ENCODE measurements at regions not wholly inside any gene's neighbourhood (a gene's known extent, or its start where the extent isn't known, plus 50 kb on each side); places are given as distances from the start of the nearest gene placed in this dataset.

DNA sequence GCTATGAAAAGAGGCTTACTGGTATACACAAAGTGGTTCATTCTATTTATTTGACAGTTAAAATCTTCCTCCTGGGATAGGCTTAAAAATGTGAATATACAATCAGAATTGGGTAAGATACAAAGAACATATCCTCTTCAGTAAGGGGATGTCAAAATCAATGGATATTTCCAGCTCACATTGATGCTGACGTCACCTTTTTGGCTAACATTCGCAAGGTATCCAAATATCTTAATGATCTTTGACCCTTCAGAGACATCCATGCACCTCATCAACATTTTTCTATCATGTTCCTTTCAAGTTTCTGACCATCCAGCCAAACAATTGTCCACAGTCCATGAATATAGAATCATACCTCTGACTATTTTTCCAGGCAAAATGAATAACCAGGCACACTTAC, 697.3 kb downstream of the NR2F2 start:
- TF ChIP-seq CTCF (IDR thresholded peaks at IDR 0.05) (no peak), POLR2A (IDR thresholded peaks at IDR 0.05) (no peak)
